Kasumi-1 (cell line): ENCODE measurements at regions not wholly inside any gene's neighbourhood (a gene's known extent, or its start where the extent isn't known, plus 50 kb on each side); places are given as distances from the start of the nearest gene placed in this dataset.
"Not testable (repeated sequence)": the region's sequence is repeated elsewhere in the genome, so short reads cannot be mapped to it uniquely, and the experiment has no call there.

Source experiments
- DNase-seq, 2 experiments: peaks; one replicate each; lab custom pipeline; 2025; lab: John Stamatoyannopoulos, UW

DNA sequence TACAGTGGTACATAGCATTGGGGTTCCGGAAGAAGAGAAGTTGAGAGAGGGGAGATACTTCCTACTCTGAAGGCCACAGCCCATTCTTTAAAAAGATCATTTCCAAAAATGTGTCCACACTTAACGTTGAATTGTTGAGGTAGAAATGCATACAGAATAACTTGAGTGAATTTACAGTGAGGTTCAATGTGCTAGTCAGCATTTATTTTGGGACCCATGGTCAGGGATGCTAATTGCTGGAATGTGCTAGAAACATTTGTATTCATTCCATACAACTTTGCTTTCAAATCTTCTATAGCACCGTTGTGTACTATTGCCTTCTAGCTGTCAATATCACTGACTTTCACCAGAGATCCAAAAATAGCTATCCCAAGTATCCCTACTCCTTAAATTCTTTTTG lies 325.9 kb downstream of the SATB2 start:
- no peak for DNase-seq

DNA sequence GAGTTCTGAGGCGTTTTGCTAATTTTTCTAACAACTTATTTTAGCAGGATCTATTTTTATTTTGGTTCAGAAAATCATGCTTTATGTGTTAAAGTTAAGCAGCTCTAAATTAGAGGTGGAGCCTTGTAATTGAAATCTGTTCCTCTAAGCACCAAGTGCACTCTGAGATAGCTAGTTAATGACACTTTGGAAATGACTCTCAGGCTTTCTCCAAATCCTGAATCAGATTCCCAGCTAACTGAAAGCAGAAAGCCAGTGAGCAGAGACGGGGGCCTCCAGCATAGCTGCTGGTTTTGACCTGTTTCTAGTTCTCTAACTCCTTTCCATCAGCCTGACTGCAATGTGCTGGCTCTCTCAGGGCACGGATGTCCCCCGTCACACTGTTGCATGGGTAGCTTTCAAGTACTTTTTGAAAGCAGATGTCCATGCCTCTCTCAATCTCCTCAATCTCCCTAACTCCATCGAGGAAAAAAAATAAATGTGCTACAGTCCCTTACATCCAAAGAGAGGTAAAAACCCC lies 326.5 kb downstream of the SATB2 start:
- no peak for DNase-seq

DNA sequence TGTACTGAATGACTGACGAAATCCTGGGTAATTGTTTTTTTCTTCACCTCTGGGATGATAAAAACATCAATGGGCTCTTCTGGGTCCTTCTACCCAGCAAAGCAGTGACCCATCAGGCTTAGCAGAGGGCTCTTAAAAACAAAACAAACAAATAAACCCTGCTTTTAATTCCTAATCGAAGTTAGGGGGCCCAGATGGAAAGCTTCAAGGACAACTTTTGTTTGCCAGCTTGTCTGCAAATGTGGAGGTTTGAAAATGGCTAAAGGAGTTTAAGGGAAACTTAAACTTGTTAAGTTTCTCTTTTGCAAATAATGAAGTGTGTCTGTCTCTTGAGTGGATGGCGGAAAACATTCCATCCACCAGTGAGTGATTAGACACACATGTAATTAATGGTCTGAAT lies 327.2 kb downstream of the SATB2 start:
- no peak for DNase-seq

DNA sequence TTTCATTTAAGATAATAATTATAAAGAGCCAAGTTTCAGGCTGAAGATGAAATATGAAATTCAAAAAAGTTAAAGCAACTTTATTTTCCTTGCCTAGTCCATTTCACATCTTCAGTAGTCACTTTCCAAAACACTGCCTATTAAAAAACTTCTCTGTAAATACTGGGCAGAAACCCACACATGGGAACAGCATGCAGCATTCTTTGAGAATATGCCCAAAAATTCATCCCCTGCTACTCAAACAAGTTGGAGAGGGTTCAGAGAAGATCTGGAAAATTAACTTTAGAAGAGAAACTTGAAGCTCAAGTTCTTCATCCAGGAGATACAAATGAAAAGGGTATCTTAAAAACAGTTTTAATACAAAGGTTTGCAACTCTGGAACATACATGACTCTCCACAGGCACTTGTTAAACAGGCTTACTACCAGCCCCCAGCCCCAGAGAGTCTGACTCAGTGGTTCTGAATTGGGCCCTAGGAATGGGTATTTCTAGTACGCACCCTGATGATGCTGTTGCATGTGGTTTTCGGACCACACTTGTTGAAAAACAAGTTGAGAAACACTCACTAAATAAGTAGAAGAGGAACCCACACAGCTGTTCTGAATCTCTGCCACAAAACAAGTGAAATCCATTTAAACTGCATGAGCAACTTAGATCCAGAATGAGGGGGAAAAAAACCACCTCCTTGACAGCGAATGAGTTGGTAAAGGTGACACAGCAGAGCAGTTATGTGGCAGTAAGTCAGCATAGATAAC lies 329.1 kb downstream of the SATB2 start:
- DNase-seq, result no peak

DNA sequence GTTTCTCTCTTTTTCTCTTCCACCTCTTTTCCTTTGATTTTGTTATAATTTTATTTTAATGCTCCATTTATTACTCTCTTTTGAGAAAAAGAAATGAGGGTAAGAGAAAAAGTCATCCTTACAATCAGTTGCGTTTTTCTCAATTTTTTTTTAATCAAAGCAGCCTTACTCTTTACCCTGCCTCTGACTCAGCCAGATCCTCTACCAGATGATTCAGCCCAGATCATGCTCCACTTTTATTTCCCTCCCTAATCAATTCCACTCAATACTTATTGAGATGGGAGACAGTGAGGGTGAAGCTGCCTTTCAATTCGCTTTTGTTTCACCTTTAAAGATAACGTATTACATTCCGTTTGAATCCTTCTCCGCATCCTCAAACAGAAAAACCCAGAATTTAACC lies 337.9 kb downstream of the SATB2 start:
- DNase-seq, result no peak

DNA sequence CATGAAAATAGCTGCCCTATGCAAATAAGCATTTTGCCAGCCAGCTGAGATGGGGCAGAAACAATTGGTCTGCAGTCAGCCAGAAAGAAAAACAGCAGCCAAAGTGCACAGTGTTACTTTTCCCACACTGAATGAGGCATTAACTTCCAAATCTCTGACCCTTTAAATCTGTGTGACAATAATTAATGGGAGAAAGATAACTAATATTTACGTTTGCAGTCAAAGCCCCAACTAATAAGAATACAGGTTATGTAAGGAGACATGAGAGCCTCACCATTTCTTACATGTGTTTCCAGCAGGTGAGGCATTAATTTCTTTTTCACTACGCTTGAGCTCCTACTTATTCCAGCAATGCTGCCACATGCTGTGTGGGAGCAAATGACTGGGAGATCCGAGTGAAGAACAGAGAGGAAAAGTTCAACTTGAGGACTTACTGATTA lies 339.0 kb downstream of the SATB2 start:
- DNase-seq, result no peak

DNA sequence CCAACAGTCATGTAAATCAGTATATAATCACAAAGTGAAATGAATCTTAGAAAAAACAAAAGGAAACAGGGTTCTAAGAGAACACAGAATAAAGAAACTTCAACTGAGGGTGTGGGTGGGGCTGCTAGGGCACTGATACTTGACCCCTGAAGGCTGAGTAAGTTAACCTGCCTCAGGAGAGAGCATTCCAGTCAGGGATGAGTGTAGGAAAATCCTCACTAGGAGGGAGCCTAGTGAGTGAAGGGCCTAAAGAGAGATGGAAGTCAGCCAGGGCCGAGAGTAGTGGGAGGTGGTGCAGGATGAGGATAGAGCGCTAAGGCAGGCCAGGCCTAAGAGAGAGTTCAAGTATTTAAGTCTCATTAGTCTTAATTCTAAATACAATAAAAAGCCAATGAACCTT lies 342.6 kb downstream of the SATB2 start:
- DNase-seq, result no peak

DNA sequence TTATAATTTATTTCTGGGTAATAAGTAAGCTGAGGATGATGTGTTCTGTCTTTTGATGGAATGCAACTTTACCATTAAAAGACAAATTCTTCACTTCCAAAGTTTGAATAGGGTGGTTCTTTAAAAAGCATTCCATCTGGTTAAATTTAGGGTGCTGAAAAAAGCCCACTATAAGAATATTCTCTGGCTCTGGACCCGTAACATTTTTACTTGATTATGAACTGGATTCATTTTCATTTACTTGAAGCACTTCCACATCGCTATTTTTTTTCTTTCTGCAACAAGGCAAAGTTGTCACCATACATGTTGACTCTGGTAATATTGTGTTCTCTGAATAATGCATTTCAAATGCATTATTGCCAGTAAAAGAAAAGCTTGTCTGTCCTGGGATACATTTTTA lies 344.6 kb downstream of the SATB2 start:
- no peak for DNase-seq

DNA sequence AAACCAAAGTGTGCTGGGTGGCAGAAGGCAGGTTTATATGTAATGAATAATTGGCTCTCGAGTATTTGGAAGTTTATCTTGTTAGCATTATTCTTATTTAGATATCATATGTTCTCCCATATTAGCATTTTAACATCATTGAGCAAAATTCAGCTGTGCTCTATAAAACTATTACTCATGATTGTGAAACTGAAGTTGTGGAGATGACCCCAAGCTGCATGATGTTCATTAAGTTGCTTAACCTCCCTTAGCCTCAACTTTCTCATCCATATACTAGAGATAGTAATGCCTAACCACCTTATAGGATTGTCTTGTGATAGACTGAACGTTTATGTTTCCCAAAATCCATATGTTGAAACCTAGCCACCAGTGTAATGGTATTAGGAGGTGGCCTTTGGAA lies 346.3 kb downstream of the SATB2 start:
- no peak for DNase-seq

DNA sequence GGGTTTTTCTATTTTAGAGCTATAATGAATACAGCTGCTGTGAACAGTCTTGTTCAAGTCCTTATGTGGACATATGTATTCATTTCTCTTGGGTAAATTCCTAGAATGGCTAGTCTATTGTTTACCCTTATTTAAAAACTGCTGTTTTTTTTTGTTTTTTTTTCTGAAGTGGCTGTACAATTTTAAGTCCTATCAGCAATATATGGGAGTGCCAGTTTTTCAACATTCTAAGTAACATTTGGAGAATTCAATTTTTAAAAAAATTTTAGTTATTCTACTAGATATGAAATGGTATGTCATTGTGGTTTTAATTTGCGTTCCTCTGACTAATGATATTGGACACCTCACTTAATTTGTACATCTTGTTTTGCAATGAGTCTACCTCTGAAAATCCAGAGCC lies 349.7 kb downstream of the SATB2 start:
- DNase-seq, result no peak

DNA sequence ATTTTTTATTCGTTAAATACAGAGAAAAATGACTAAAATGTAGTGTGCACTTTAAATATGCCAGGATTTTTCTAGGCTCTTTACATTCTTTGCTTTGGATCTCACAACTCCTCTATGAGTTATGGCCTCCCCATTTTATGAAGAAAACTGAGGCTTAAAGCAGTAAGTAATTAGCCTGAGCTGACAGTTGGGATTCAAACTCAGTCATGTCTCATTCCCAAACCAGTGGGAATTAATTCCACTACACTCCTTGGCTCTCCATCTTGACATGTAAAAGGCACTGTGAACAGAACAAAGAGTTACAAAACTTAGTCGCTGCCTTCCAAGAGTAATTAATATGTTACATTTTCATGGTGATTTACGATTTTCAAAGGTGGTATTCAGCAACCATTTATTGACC lies 351.9 kb downstream of the SATB2 start:
- DNase-seq, result no peak

DNA sequence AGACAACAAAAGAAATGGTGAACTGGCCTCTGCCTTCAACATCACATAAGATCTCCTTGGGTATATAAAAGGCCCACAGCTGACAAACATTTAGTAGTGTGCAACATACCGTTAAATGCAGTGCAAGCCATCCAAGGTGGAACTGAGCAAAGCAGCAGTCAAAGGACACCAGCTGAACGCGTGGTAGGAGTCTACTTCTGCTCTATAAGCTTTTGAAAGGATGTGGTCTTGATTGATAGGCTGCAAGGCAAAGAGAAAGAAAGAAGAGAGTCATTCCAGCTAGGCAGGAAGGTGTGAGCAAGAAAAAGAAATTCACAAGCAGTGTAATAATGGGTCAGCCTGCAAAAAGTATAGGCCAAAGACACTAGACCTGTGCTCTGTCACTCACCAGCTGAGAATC lies 356.3 kb downstream of the SATB2 start:
- no peak for DNase-seq

DNA sequence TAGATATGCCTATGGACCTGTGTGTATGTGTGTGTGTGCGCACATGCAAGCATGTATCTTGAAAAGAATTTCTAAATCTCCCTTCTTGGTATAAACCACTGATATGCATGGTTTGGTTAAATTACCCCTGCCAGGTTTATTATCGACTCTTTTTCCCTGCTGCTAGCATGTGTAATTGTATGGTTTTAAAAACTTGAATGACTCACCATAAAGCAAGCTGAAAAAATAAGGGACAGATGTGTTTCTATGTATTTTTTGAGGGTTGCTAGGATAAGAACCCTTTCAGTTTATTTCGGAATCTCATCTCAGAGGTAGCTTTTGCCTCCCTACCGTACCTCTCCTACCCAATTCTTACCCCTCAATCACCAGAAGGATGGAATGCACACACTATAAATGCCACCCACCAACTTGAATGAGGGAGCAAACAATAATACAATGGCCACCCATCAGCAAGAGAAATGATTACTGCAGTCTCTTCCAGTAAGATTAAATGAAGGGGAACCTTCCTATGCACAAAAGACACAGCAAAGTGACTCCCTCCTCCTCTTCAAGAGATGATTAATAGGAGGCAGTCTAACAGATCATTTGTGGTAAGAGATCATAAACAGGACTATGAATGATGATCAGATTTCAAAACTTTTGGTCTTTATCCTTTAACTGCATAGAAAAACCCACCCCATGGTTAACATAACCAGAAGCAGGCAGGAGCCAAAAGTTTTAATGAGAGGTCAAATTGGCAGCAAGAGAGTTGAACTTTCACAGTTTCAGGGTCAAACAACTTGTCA lies 357.2 kb downstream of the SATB2 start:
- DNase-seq, result no peak

DNA sequence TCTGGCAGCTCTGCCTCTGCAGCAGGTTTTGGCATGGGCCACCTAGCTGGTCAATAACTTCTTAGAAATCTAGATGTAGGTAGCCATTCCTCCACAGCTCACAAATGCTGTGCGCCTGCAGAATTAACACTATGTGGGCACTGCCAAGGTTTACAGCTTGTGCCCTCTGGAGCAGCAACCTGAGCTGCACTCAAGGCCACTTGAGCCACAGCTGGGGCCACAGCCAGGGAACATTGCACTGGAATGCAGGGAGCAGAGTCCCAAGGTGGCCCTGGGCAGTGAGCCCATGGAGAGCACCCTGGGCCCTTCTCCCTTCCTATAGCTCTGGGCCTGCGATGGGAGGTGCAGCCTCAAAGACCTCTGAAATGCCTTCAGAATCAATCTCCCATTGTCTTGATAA lies 365.3 kb downstream of the SATB2 start:
- DNase-seq, result no peak

DNA sequence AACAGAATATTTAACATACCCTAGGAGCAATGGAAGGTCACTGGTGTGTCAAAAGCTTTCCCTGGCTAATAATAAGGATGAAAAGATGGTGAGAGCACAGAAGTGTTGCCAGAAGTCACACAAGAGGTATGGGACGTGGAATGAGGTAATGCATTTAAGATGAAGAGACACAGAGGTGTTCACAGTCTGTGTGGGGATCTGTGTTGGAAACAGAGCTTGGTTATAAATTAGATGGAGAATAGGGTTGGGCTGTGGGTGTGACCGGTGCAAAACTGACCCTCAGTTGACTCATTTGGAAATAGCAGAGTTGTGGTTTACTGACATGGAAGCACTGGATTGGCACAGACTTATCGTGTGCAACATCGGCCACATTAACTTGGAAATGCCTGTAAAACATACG lies 372.5 kb downstream of the SATB2 start:
- no peak for DNase-seq

DNA sequence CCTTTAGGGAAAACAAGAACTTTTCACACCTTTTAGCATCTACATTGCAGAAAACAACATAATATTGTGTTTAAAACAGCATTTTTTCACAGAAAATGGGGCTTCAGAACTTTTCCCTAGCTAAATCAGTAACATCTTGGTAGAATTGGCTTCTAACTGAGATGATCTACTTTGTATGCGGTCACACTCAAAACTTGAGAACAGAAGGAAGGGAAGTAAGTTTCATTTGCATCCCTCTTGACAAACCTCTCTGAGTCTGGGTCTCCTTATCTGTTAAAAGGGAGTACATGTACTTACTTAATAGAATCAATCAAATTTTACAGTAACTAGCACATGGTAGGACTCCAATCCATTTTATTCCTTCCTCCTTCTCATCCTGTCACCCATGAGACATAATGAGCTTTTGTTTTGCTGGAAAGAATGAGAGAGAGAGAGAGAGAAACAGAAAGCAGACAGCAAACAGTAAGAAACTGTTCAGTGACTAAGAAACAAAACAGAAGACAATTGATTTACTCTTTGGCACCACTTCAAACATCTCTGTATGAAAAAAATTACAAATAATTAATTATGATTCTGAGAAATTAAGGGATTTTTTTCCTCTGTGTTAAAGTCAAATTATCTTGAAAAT lies 387.3 kb downstream of the SATB2 start:
- DNase-seq, result no peak

DNA sequence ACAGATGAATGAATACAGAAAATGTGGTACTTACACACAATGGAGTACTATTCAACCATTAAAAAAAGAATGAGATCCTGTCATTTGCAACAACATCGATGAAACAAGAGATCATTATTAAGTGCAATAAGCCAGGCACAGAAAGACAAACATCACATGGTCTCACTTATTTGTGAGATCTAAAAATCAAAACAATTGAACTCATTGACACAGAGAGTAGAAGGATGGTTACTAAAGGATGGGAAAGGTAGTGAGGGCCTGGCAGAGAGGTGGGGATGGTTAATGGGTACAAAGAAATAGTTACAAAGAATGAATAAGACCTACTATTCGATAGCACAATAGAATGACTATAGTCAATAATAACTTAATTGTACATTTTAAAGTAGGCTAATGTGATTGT lies 393.5 kb downstream of the SATB2 start:
- no peak for DNase-seq

DNA sequence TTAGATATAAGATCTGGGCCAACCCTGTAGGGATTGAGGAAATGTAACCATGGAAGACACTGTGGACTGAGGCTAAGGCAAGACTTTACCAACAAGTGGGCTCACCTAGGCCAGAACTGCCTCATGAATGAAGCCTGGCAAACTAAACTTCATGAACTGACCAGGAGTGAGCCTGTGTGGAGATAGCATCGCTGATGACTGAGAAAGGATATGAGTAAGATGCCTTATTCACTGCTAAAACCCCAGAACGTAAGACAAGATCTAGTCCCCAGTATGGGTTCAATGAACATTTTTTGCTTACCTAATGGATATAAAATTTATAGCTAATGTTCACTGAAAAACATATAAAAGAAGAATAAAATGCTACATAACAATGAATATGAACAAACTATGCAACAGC lies 399.8 kb downstream of the SATB2 start:
- DNase-seq, result no peak

DNA sequence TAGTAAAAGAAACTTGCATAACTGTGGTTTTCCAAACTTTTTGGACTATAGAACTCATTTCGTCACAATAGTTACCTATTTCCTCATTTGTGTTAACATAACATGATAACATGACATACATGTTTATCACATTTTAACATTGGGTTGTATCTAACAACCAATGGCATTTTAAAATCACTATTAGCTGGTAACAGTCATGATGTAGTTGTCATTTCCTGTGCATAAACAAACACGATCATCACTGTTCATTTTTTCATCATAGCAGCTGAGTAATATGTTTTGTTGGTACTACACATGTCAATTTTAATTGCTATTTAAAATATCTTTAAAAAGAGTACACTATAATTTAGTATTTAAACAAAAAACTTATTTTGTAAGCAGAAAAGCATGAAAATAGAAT lies 402.4 kb downstream of the SATB2 start:
- DNase-seq, result no peak

DNA sequence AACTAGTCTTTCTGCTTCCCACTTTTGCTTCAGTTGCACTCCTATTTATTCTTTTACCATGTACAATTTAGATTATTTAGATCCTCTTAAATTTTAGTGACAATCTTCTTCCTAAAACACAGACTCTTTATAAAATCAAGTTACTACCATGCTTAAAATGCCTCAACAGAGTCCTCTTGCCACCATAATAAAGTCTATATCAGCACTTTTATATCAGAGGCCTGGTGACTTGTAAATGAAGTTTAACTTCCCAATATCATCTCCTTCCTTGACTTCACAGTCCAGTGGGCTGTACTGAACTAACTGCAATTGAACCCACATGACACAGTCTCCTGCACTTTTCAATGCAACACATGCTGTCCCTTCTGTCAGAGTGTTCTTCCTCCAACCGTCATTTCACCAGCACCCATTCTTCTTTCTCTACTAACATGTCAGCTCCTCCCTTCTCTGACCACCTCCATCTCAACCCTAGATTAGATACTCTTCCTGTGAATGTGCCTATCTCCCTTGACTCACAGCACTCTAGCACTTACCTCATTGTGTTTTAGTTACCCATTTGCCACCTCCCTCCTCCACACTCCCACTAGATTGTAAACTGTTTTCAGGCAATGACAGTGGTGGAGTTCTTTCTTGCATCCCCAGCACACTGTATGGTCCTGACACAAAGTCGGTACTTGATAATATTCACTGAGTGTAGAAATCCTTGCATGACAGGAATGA lies 414.9 kb downstream of the SATB2 start:
- no peak for DNase-seq

DNA sequence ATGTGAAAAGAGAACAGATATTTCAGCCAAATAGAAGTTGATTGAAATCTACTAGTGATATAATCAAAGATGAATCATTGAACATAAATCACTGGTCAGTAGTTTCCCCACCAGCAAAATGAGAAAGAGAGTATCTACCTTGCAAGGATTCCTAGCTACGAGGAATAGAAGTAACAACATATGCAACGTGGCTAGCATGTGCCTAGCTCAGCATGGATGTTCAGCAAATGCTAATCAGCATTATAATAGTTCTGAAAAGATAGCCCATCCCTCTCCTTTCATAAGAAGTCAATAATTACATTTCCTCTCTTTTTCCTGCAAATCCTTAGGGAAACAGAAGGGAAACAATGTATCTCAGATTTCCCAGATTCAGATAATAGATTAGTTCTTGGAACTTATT lies 417.2 kb downstream of the SATB2 start:
- DNase-seq, result no peak

DNA sequence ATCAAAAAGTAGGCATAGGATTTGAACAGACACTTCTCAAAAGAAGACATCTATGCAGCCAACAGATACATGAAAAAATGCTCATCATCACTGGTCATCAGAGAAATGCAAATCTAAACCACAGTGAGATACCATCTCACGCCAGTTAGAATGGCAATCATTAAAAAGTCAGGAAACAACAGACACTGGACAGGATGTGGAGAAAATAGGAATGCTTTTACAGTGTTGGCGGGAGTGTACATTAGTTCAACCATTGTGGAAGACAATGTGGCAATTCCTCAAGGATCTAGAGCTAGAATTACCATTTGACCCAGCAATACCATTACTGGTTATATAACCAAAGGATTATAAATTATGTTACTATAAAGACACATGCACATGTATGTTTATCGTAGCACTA lies 424.0 kb downstream of the SATB2 start:
- DNase-seq, result not testable (repeated sequence)
